Stimulated activated CD8-positive, alpha-beta memory T cell treated with anti-CD3 and anti-CD28 coated beads, Interleukin-12 subunit alpha, Interleukin-12 subunit beta, amount 100 ng/mL, for 4 hours (primary cell): ENCODE measurements at regions not wholly inside any gene's neighbourhood (a gene's known extent, or its start where the extent isn't known, plus 50 kb on each side); places are given as distances from the start of the nearest gene placed in this dataset.

Experiments used
- DNase-seq: peaks from one replicate; pipeline ENCODE4 v3.0.0-alpha.2; 2020; ENCODE audit warnings: low read depth

GRCh38 chr6:105763866-105764265, 322.3 kb upstream of the PRDM1 start:
- no peak for DNase-seq

- DNase-seq = no peak
These were observed 325.4 kb upstream of the PRDM1 start for GRCh38 chr6:105760746-105761145.

GRCh38 chr6:105759946-105760345, 326.2 kb upstream of the PRDM1 start:
- no peak for DNase-seq

GRCh38 chr6:105759015-105759414, 327.1 kb upstream of the PRDM1 start:
- no peak for DNase-seq

- DNase-seq = no peak
These were observed 328.5 kb upstream of the PRDM1 start for GRCh38 chr6:105757512-105758200.

- DNase-seq = no peak
These were observed 330.3 kb upstream of the PRDM1 start for GRCh38 chr6:105755885-105756284.

- DNase-seq = no peak
These were observed 332.4 kb upstream of the PRDM1 start for GRCh38 chr6:105753620-105754211.

- DNase-seq = no peak
These were observed 332.9 kb upstream of the PRDM1 start for GRCh38 chr6:105753207-105753606.

- DNase-seq = no peak
These were observed 336.0 kb upstream of the PRDM1 start for GRCh38 chr6:105750089-105750488.

GRCh38 chr6:105748737-105749161, 337.4 kb upstream of the PRDM1 start:
- DNase-seq = no peak

- DNase-seq = no peak
These were observed 338.2 kb upstream of the PRDM1 start for GRCh38 chr6:105747823-105748405.

GRCh38 chr6:105746509-105746908, 339.6 kb upstream of the PRDM1 start:
- DNase-seq = no peak

- no peak for DNase-seq
These were observed 340.0 kb upstream of the PRDM1 start for GRCh38 chr6:105746130-105746505.

- DNase-seq = no peak
These were observed 340.5 kb upstream of the PRDM1 start for GRCh38 chr6:105745464-105746129.

- no peak for DNase-seq
These were observed 341.3 kb upstream of the PRDM1 start for GRCh38 chr6:105744815-105745214.

GRCh38 chr6:105740946-105741645, 338.2 kb upstream of the PREP start:
- DNase-seq = no peak

- DNase-seq = no peak
These were observed 336.9 kb upstream of the PREP start for GRCh38 chr6:105739764-105740163.

- no peak for DNase-seq
These were observed 330.8 kb upstream of the PREP start for GRCh38 chr6:105733556-105734162.

- no peak for DNase-seq
These were observed 326.1 kb upstream of the PREP start for GRCh38 chr6:105728995-105729394.

- DNase-seq = no peak
These were observed 324.2 kb upstream of the PREP start for GRCh38 chr6:105726902-105727655.

GRCh38 chr6:105714846-105715245, 312.0 kb upstream of the PREP start:
- no peak for DNase-seq
